ENCODE measurements at regions not wholly inside any gene's neighbourhood (a gene's known extent, or its start where the extent isn't known, plus 50 kb on each side); places are given as distances from the start of the nearest gene placed in this dataset.
A peak's percentile ranks its signal among the peaks of the same experiment; 100 is the strongest.

DNA sequence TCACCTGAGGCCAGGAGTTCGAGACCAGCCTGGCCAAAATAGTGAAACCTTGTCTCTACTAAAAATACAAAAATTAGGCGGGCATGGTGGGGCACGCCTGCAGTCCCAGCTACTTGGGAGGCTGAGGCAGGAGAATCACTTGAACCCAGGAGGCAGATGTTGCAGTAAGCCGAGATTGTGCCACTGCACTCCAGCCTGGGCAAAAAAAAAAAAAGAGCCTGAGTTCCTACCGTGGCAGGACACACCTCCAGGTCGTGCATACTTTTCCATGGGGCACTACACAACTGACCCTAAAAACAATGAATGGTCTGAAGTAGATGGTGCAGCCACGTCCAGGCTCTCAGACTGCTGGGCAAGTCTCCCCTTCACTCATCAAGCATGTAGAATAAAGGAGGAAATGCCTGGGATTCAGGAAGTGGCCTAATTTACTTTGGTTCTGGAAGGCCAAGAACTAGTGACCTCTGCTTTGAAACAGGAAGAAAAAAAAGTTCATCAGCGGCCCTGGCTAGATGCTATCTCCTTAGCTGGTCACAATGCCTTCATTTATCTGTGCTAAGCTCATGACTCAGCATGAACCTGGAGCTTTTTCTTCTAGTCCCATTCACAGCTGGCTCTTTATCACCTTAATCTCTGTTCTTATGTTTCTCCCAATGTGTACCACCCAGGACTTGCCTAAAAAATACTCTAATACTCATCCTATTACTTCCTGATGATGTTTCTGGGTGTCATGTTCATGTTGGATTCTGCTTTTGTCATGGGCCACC is 55.8 kb upstream of the OR6J1 start:
- Mint-ChIP-seq H3K9me3 (no peaks in the 10 kb centered on the region), H3K27ac (no peak overlapping the region), H3K36me3 (ENCODE audit: low read depth) (no peaks in the 10 kb centered on the region), H3K27me3 (peaks cover 32% of the 10 kb centered on the region), H3K4me3 (no peak overlapping the region), H3K4me1 (no peaks in the 10 kb centered on the region)
- no peak for ATAC-seq (replicated peaks)

DNA sequence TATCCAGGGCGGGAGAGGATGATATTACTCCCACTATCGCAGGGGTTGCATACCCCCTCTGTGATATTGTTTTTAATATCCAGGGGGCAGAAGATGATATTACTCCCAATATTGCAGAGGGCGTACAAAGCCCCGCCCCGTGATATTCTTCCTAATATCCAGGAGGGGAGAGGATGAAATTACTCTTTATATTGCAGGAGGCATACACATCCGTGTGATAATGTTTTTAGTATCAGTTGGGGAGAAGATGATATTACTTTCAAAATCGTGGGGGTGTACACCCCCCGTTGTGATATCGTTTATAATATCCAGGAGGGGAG is 52.9 kb upstream of the OXA1L start:
- Mint-ChIP-seq H3K27ac (peak overlapping the region; percentile 80), H3K36me3 (ENCODE audit: low read depth) (no peaks in the 10 kb centered on the region), H3K4me3 (peak overlapping the region; percentile 82), H3K9me3 (no peaks in the 10 kb centered on the region), H3K27me3 (peaks cover 26% of the 10 kb centered on the region), H3K4me1 (peaks cover 13% of the 10 kb centered on the region)
- no peak for ATAC-seq (replicated peaks)

DNA sequence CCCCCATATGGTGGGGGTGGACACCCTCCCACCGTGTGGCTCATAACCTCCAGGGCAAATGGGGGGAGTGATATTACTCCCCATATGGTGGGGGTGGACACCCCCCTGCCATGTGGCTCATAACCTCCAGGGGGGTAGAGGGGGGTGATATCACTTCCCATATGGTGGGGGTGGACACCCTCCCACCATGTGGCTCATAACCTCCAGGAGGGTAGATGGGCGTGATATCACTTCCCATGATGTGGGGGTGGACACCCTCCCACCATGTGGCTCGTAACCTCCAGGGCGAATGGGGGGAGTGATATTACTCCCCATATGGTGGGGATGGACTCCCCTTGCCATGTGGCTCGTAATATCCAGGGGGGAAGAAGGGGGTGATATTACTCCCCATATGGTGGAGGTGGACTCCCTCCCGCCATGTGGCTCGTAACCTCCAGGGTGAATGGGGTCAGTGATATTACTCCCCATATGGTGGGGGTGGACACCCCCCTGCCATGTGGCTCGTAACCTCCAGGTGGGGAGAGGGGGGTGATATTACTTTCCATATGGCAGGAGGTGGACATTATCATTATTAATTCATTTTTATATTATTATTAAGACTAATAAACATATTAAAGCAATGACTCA is 51.2 kb upstream of the OXA1L start:
- H3K9me3 Mint-ChIP-seq: no peaks in the 10 kb centered on the region
- H3K27me3 Mint-ChIP-seq: peaks cover 14% of the 10 kb centered on the region
- no peak for ATAC-seq (replicated peaks)
- H3K27ac Mint-ChIP-seq: no peak overlapping the region
- no peak overlapping the region for H3K4me3 Mint-ChIP-seq
- peaks cover 13% of the 10 kb centered on the region for H3K4me1 Mint-ChIP-seq
- no peaks in the 10 kb centered on the region for H3K36me3 Mint-ChIP-seq (ENCODE audit: low read depth)

DNA sequence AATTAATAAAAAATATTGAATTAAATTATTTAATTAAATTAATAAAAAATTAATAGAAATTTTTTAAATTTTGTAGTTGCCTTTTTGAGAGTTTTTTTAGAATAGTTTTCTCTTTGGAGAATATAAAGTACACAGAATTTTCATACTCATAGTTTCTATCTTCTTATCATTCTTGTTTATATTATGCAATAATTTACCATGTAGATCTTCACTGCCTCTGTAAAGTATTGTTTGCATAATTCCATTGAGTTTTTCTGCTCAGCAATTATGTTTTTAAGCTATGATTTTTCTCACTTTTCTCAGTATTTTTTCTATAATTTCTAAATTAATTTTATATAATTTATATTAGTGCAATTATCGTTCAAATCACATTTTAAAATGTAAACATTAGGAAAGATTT is 50.6 kb upstream of the OXA1L start:
- Mint-ChIP-seq H3K4me1 (peaks cover 13% of the 10 kb centered on the region), H3K27ac (no peak overlapping the region), H3K27me3 (peaks cover 10% of the 10 kb centered on the region), H3K4me3 (no peak overlapping the region), H3K36me3 (ENCODE audit: low read depth) (no peaks in the 10 kb centered on the region), H3K9me3 (no peaks in the 10 kb centered on the region)
- ATAC-seq (replicated peaks): no peak
